HG02763 (cell line): ENCODE measurements at regions not wholly inside any gene's neighbourhood (a gene's known extent, or its start where the extent isn't known, plus 50 kb on each side); places are given as distances from the start of the nearest gene placed in this dataset.

Source experiments
- ATAC-seq: cut with Tn5 transposase; IDR thresholded peaks from one replicate; pipeline ENCODE4 v1.9.1; 2021; ENCODE audit warnings: mild to moderate bottlenecking, moderate library complexity; ENCODE audit not compliant: unreplicated experiment

DNA sequence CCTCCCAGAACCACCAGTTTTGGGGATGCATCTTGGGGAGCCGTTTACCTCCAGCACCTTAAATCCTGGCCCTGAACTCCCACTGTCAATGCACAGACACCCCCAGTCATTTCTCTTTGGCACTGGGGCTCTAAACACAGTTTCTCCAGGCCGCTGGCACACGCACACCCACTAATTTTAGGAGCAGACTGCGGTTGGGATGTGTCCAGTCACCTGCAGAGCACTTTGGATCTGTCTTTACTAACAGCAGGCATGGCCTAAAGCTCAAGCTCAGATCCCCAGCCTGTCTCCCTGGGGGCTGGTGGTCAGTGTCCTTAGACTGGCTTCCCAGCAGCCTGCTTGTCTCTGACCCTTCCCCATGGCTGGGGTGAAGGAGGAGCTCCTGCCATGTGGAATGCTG is 49.9 kb downstream of the SYNE3 start:
- ATAC-seq: no peak

DNA sequence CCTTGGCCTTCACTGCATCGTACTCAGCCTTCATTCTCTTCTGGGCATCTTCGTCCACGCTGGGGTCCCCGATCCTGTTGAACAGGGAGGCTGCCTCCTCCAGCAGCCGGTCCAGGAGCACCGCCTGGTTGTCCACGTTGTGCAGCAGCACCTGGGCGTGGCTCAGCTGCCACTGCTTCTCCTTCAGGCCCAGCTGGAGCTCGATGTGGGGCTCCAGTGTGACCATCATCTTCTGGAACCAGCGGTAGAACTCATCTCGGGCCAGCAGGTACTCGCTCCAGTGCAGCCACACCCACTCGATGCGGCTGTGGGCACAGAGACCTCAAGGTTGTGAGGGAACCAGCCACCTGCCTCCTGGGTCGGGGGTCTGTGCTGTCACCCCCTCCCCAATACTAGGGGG is 50.5 kb downstream of the SYNE3 start:
- ATAC-seq: no peak

DNA sequence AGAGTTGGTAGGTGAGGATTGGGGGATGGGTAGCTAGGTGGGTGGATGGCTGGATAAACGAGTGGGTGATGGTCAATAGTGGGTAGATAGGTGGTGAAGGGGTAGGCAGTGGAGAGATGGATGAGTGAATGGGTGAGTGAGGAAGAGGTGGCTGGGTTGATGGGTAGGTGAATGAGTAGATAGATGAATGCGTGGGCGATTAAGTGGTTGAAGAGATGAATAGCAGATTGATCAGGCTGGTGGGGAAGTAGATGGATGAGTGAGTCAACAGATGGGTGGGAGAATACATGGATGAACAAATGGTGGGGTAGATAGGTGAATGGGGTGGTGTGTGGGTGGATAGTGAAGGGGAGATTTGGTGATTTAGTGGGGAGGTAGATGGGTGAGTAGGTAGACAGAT is 51.1 kb downstream of the SYNE3 start:
- ATAC-seq: no peak

DNA sequence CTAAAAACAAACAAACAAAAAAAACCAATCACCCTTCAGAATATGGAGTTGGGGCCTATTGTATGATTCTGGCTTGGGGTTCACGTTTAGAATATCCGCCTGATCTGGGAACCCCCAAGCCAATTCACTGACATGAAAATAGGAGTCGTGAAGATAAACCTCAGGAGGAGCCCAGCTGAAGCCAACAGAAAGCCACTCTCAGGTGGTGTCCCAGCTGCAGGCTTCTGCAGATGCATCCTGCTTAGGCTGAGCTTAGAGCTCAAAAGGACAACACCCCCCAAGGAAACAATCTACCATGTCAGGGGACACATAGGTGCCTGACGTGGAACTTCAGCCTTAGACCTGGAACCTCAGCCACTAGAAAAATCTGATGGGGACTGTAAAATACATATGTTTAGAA is 51.9 kb downstream of the SYNE3 start:
- no peak for ATAC-seq

DNA sequence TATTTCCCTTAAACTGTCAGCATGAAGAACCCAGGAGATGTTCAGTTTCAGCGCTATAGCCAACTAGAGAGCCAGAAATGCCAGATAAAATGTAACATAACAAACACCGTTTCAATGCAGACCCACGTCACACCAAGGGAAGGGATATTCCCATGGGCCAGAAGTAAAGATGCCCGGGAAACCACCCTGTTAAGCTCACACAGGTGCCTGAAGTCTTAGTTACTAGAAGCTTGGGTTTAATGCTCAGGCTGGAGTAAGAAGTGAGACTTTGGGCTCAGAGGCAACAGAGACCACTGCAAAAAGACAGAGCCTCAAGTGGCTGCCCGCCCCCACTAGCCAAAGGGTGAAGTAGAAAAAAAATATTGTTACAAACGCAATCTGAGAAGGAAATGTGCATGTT is 52.3 kb downstream of the SYNE3 start:
- no peak for ATAC-seq

DNA sequence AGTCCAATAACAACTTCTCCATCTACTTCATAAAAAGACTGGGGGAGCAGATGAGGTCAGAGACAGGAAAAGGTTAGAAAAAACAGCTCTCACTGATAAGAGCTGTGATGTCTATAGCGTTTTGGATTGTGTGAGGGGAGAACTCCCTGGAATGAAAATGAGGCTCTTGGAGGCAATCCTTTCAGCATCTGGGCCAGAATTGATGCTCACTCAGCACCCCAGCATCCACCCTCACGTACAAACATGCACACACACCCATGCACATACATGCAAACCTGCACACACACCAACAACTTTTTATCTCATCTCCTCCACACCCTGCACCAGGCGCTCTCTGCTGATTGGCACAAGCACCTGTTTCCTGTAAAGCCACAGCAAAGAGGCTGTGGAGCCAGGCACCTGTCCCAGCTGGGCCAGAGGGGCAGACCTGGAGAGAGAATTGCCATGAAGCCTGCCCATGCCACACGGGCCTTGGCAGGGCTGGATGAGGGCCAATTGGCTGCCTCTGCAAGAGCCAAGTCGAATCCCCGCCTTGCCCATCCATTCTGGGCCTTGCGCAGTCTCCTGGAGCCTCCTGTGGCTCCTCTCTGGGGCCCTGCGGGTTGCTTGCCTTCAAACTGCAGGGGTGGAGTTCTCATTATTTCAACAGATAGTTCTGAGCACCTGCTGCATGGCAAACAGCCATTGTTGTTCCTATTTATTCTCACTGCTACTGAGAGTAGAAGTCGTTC is 53.1 kb downstream of the SYNE3 start:
- no peak for ATAC-seq

DNA sequence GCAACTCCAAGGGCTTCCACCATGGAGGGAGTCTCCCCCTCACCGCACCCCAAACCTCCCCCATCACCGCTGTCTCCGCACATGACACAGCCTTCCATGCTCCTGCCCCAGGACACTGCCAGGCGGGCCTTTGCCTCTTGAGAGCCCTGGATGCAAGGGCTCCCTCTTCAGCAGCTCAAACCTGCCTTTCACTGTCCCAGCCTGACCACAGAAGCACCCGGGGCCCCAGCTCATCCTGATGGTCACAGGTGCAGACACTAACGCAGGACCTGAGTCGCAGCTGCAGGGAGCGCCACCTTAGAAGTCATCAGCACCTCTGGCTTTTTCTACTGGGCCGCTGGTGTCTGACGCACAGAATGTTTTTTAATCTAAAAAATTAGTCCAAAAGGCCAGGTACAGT is 54.0 kb downstream of the SYNE3 start:
- ATAC-seq: no peak

DNA sequence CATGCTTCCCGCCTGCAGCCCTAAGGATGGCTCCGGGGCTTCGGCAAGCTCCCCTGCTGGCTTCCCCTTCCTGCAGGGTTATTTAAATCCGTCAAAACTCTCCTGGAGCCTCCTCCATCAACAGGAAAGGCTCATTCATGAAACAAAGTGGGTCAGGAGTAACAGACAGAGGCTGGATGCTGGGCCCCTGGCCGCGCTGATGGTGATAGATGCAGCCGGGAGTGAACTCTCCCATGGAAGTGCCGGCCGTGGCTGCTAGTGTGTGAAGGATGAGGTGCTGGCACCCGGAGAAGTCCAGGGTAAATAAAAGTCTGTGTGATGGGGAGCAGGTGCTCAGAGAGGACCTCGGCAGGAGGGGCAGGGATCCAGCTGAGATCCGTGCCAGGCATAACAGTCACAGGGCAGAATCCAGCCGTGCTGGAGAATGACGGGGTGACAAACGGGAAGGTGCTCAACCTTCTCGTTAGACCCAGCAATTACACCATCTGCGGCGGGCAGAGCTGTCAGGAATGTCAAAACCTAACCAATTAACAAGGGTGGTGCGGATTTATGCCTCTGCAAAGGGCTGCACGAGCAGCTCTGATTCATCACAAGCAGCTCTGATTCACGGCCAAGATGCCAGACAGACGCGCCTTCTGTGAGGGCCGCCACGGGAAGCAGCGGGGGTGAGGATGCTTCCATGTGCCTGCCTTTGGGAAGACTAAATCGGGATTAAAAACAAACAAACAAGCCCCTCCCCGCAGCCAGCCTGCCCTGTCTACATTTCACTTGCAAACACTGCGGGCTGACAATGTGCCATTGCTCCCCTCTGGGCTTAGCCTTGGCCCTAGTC is 55.6 kb downstream of the SYNE3 start:
- no peak for ATAC-seq

DNA sequence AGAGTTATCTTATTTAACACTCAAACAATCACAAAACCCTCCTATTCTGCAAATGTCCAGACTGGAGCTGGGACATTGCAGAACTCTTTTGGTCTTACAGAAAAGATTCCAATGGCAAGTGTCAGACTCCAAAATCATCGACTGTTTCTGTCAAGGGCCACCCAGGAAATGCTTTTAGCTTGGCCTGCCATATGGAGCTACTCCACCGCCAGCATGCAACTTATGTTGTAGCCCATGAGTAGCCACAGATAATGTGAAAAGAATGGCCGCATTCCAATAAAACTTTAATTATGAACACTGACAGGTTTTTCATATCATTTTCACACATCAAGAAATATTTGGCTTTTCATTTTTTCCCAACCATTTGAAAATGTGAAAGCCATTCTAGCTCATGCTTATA is 57.5 kb downstream of the SYNE3 start:
- no peak for ATAC-seq

DNA sequence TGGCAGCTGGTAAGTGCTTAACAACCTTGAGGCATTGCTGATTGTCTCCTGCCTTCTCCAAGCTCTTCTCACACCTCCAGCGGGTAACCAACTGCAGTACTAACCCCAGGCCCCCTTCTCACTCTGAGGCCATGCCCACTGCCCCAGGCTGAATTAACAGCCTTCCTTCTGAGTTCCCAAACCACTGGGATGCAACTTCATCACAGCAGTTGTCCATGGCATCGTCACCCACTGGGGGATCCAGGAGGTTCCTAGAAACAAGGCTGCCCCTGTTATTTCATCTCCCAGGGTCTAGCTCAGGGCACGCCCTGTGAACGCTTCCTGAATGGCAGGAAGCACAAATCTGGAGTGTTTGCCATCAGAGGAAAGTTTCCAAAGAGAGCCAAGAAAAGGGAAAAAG is 58.0 kb downstream of the SYNE3 start:
- ATAC-seq: no peak

DNA sequence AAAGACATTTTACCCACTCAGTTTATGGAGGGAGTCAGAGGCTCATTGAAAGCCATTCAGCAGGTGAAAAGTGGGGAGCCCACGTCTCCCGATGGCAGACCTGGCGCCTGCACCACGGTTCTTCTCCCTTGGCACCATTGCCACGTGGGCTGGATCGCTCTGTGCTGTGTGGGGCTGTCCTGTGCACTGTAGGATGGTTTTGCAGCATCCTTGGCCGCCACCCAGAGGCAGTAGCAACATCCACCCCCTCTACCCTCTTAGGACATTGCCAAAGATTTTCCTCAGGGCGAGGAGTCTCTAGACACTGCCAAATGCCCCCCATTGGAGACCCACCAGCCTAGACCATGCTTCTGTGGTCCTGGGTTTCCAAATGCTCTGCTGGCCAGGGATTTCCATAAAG is 60.2 kb downstream of the SYNE3 start:
- ATAC-seq: no peak

DNA sequence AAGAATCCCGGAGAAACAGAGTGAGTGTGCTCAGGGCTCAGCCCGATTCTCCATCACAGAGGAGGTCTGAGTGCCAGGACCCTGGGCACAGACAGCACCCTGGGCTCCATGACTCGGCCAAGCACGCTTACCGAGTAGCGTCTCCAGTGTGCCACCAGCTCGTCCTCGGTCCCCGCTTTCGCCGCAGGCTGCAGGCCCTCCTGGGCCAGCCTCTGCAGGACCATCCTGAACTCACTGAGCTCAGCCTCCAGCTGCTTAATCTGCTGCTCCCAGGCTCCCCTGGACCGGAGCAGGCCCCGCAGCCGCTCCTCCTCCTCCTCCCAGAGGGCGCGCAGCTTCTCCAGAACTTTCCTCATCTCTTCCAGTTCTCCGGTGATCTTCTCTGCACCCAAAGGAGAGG is 61.2 kb downstream of the SYNE3 start:
- ATAC-seq: no peak

DNA sequence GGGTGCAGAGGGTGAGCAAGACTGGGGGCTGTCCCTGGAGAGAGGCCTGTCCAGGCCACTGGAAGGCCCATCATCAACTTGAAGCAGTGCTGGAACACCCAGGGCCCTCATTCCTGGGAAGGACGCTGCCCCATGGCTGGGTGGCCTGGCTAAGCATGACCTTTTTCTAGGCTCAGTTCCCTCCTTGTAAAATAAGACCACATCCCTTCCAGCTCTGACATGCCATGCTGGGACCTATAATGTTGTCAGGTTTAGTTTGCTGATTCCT is 62.8 kb downstream of the SYNE3 start:
- no peak for ATAC-seq

DNA sequence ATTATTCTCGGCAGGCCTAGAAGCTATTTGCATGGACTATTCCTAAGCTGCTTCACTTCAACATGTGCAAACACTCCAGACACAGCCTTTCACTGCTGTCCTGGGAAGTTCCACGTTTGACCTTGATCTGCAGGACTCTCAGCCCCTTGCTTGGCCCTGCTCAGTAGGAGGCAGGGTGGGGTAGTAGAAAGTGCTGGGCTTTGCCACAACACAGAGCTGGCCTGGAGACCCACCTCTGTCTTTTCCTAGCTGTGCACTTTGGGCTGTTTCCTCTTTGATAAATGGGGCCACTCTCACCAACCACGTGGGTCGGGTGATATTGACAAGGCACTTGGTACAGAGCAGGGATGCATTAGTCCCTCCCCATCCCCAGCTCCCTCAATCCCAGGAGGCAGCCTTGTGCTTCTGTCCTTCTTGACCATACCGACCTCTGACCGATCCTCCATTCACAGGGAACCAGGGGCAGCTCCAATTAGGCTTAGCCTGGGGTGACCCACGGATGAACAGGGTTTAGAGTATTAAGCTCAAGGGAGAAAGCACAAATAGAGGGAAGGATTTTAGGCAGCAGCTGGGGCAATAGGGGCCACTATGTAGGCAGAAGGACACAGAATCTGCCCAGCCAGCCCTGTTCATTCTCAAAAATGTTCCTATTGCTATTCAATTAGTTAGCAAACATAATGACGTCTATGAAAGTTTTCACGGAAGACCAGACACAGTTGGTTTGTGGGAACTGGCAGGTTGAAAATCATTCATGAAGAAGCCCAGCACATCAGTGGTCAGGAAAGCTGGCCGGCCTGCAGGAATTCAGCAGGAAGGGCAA is 63.3 kb downstream of the SYNE3 start:
- ATAC-seq: no peak

DNA sequence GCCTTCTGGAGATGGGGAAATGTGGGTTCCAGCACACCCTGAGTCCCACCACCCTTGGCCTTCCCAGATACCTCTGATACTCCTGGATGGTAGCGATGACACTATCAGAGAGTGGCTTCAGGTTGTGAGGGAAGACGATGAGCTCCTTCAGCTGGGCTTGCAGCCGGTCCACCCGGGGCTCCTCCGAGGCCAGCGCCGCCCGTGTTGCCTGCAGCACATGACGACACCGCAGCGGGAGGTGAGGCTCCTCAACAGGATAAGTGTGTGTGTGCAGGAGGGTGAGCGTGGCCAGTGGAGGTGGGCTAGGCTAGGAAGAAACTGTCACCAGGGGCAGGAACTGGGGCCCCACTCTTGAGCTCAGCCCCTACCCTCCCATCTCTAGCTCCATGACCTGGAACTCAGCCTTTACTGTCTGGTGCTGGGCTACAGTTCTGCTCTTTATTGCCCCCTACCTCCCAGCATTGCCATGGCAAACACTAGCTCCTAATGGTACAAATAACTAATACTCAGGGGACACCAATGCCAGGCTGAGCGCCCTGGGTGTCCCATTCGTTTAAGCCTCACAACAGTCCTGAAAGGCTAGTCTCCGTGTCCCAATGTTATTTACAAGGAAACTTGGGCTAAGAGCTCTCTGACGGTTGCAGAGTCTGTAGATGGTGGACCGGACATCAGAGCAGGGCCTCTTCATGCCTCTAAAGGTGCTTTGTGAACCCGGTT is 64.1 kb downstream of the SYNE3 start:
- no peak for ATAC-seq

DNA sequence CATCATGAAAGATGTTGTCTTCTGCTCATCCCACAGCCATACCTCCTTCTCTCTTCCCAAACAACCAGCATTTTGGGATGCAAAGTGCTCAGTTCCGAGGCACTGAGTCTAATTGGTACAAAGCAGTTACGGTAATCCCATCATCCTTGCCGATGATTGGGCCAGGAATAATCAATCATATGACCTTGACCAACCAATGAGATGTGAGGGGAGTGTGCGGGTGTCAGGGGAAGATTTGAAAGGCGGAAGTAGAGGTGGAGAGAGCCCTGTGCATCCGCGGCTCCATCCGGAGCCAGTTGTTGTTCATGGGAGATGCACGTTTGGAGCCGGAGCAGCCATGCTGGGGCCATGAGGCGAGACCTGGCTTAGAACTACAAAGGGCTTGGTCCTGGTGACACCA is 67.3 kb downstream of the SYNE3 start:
- no peak for ATAC-seq

DNA sequence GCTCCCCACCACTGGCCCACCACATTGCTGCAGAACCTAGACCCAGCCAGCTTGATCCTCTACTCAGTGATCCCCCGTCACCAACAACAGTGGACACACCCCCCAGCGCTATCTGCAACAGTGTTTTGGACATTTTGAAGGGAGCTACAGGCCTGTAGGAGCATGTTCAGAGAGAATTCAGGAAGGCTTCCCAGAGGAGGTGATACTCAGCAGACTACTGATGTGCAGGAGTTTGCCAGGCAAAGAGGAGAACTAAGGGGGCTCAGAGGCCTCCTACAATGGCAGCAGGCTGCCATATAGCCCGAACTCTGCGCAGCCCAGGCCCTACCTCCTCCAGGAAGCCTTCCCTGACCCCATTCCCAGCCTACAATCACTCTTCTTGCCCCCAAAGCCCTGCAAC is 70.0 kb downstream of the SYNE3 start:
- ATAC-seq: no peak

DNA sequence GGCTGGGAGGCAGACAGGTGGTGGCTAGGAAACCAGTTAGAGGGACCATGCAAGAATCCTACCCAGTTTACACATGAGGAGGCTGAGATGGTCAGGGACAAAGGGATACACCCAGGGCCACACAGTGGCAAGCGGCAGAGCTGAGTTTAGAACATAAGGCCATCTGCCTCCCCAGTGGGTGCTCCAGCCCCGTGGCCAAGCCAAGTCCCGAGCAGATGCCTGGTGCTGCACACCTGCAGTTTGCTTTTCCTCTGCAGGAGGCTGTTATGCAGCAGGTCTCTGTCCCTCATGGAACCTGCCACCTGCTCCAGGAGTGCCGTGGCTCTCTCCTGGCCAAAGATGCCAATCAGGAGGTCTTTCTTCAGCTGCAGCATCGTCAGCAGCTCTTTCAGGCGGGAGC is 70.8 kb downstream of the SYNE3 start:
- no peak for ATAC-seq

DNA sequence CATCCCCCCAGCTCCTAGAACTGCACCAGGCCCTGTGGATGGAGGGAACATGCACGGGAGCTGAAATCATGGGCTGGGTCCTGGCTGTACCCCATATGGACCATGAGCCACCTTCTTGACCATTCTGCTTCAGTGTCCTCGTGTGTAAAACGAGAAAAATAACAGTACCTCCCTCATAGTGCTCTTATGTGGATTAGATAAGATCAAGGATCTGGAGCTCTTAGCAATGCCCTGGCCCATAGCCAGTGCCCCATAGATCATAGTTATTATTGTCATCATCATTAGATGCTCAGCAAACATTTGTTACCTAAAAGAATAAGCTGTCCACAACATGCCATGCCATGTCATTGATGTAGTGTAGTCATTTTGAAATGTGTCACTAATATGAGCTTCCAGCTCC is 71.3 kb downstream of the SYNE3 start:
- no peak for ATAC-seq

DNA sequence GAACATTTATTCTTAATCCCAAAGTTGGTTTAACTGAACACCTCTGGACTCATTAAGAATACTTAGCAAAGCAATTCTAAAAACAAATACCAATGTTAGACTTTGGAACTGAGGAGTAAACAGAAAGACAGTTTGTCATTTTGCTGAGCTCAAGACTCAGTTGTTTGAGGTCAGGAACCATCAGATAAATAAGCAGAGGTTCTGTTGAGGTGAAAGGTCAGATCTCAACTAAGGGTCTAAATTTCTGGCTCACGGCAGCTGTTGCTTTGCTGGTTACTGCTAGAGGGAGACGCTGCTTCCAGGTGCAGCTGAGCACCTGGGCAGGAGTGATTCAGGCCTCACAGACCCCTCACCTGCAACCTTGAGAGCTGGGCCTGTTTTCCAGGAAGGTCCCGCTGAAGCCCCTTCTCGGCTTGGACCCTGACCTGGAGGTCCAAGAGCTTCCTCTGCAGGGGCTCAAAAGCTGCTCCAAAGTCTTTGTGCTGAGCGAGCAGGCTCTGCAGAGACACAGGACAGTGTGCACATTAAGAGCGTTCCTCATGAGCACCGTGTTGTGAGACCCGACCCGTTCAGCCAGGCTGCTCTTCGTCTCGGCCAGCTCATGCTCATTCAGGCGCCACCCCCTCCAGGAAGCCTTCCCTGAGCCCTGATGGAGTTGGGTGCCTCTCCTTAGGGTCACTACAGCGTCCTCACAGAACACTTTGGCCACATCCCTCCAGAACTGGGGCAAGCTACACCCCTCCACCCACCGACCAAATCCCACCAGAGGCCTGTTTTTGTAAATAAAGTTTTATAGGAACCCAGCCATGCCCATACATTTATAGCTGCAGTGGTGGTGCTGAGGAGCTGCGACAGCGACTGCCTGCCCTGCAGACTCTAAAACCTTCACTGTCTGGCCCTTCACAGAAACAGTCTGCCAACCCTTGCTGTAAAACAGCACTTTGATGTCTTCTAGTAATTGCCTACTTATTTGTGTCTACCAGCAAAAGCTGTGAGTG is 72.0 kb downstream of the SYNE3 start:
- ATAC-seq: no peak
